CD4-positive, alpha-beta T cell treated with Interleukin-15 for 4 hours (primary cell): ENCODE measurements at regions not wholly inside any gene's neighbourhood (a gene's known extent, or its start where the extent isn't known, plus 50 kb on each side); places are given as distances from the start of the nearest gene placed in this dataset.

ENCODE experiments used
- DNase-seq: peaks from one replicate; pipeline ENCODE4 v3.0.0-alpha.2; 2020; ENCODE audit warnings: low spot score

DNA sequence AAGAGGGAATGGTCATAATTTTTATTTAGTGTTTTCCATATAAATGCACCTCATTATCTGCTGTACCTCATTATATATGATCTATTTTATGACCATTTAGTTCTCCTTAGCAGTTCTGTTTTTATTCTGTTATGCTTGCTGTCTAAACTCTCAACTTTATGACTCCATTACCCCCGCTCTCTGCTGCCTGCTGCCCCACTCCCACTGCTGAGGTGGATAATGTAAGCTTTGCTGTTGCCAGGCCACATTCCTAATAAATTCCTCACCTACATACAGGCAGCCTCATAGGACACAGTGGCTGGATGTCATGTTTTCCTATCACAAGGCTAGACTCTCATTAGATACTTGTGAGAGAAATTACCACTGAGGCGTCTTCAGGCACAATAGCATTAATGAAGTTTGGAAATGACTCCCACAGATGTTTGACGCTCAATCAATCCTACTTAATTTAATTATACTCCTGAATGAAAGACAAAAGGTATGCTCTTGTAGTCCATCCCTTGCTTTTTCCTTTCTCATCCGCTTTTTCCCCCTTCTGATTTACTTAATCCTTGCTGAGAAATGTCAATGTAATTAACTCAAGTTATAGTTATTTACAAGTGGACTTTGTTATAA, 497.5 kb upstream of the IGFBP7 start:
- DNase-seq: no peak

DNA sequence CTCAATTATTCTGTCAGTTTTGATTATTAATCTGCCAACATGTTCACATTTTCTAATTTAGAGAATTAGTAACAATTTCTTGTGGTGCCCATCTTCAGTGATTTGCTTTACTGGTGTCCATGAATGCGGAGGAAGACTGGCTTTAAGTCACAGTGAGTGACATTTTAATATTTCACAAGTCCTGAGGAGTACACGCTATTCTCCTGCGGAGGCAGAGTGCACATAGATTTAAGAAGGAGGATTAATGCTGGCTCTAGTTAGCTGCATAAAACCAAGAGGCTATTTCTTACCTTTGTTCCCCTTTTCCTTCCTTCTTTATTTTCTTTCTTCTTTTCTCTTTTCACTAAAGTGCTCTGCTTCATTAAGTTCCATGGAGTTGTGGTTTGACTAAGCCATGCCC, 495.2 kb upstream of the IGFBP7 start:
- DNase-seq: no peak

DNA sequence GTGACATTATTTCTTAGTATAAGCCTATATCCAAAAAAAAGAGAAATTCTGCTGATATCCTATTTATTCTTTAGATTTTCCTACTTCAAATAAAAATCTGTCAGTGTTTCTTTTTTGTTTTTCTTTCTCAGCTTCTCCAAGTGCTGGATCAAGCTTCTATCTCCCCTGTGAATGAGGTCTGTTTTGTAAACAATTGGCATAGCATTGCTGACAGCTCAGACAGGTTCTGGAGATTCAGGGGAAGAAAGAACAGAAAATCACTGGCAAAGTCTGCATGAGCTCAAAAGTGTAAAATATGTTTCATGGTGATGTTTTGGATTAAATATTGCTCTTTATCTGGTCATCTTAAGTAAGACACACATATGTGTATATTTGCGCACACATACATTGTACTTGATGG, 492.0 kb upstream of the IGFBP7 start:
- no peak for DNase-seq

DNA sequence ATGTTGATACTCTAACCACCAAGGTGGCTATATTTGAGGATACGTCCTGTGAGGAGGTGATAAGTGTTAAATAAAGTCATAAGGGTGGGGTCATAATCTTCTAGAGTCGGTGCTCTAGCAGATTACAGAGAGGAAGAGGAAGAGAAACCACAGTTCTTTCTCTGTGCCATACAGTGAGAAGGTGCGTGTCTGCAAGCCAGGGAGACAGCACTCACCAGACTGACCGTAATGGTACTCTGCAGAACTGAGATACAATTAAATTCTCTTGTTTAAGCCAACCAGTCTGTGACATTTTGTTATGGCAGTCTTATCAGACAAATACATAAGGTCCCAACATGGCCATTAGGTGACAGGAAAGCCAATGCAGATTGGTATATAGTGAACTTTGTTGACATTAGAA, 480.9 kb upstream of the IGFBP7 start:
- DNase-seq: no peak

DNA sequence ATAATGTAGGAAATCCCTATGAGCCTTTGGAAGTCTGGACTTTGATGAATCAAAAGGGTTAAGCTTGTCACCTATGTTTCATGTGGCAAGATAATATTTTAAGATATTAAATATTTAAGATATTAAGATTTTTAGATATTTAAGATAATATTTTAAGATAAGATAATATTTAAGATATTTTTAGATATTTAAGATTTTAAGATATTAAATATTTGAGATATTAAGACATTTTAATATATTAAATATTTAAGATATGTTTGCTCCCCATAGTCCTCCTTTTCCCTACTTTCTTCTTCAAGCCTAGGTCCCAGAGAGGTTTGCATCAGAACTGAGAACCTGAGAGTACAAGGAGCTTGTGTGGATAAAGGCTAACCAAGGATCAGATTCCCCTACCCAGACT, 478.4 kb upstream of the IGFBP7 start:
- no peak for DNase-seq

DNA sequence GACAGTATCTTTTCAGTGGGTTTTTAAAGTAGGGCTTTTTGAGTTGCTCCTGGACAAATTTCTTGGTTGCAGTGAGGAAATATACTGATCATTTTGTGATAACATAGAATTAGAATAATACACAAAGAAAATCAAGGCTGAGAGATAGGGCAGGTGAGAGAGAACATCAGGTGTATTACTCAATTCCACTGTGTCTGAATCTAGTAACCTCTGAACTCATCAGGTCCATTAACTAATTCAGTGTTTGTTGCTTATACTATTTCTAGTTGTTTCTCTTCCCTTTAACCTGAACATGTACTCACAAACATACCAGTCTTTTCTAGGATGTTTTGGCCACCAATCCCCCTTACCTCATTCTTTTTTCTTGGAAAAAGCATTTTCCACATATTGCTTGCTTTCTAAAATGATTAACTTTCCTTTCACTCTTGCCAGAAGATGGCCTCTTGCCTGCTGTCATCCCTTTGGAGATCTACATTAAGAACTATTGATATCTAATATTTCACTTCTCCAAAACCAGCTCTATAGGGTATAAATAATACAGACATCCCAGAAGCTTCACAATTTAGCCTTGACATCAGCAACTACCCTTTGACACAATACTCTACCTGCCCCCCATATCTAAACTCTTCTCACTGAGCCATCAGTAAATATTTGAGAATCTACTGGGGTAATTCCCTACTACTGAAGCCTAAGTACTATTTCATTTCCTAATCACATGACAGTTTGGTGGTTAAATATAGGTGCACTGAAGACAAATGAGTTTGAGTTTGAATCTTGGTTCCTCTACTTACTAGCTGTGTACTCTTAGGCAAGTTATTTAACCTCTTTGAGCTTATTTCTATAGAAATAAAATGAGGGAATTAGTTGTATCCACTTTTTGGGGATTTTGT, 470.8 kb upstream of the IGFBP7 start:
- DNase-seq: no peak

DNA sequence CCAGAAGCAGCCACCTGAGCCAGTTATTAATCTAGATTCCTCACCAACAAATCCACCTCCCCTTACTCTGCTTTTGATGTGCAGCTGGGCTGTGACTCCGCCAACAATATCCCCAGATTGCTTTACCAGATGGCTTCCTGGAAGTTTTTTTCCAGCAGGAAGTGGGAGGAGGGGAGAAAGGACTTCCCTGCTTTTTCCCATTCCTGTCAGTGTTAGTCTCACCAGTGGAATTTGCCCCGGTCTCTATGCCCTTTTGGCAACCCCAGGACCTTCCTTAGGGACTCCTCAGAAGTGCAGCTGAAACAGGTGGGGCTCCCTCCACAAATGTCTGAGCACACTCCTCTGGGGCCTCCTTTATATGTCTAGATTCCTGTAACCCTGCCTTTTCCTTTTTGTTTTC, 465.2 kb upstream of the IGFBP7 start:
- DNase-seq: no peak

DNA sequence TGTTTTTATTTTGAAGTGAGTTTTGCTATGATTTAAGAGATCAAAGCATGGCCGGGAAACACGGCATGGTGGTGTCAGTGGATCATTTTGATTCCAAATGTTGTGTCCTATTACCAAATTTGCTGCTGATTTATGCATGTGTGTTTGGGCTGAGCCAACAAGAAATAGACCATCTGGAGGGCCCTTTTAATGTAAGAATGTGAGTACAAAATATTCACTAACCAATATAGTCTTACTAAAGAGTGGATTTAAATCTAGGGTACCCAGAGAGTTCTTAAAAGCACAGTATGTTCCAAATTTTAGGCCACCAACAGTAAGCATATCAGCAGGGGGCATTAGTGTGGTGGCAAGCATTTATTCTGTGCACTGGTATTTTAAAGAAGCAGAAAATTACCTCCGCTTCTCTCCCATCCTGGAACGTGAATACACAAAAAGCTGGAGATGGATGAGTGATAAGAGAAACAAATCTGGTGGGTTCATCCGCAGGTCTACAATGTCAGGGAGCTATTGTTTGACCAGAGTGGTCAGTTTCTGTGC, 444.4 kb upstream of the IGFBP7 start:
- DNase-seq: no peak

DNA sequence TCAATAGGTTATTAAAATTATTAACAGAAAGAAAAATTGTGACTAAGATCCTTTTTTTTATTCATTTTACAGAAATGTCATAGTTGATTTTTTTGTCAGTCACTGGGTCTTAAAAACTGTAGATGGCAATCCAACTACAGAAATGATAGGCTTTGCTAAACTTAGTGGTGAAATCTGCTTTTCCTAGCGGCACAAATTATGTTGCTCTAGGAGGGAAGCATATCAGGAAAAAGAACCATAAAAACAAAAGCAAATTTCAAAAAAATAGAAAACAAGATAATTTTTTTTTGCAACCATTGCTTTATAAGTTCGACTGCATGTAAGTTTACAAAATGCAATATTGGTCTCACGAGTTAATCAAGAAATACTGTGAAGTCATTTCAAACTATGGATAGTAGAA, 443.5 kb upstream of the IGFBP7 start:
- no peak for DNase-seq

DNA sequence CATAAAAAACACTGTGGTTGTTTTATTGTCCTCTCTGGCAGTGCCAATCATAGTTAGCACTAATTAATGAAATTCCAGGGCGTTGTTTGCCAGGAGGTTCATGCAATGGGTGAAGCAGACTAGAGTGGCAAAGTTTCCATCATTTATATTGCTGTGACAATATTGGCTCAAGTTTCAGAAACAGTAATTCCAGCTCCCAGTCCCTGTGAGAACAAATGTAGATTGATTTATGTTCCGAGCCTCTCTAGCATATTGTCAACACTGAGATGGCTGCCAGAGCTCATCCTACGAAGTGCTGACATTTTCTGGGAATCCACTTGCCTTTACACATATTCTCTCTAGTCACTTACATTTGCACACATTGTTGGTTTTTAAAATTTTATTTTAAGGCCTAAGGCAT, 440.0 kb upstream of the IGFBP7 start:
- no peak for DNase-seq

DNA sequence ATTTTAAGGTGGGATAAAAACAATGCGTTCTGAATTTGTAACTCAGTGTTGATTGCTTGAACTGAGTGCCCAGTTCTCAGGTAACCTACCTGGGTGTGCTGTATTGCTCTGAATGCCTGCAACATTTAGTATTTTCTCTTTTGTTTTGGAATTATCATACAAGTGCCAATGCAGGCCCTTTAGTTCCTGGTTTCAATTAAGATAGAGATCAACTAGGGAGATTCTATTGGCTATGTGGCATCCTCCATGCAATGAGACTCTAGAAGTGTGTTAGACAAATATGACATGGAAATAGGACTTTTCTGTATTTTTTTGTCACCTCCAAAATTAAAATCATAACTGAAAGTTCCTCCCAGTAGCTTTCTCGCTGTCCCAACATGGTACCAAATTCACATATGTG, 438.7 kb upstream of the IGFBP7 start:
- no peak for DNase-seq

DNA sequence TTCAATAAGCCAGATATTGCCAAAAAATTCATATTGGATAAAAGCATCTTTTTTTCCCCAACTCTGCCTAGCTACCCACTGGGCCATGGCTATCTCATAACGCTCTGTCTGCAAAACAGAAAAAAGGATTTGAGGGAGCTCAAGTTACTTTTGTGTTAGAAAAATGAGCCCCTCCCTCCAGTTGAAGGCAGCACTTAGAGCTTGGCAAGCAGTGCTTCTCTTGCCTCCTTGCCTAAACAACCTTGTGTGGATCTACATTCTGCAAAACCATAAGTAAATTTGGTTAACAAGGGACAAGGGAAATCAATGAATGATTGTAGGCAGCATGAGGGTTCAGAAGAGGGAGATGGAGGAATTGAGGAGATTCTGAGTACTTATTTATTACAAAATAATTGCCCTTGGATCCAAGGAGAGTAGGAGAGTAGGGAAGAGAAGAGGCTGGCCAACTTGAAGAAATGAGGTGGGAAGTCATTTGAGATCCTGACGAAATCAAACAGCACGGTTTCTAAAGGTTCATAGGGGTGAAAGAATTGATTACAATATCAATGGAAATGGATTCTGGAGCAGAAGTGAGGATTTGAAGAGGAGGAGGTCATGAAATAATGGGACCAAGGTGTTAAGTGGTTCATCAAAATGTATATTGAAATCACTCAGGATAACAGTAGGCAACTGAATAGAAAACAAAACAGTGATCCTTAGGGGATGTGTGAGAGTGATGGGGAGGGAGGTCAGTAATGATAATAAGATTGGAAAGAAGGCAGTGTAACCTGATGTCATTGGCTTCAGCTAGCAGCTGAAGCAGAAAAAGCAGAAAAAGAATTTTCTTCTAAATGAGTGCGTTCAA, 434.8 kb upstream of the IGFBP7 start:
- DNase-seq: no peak

DNA sequence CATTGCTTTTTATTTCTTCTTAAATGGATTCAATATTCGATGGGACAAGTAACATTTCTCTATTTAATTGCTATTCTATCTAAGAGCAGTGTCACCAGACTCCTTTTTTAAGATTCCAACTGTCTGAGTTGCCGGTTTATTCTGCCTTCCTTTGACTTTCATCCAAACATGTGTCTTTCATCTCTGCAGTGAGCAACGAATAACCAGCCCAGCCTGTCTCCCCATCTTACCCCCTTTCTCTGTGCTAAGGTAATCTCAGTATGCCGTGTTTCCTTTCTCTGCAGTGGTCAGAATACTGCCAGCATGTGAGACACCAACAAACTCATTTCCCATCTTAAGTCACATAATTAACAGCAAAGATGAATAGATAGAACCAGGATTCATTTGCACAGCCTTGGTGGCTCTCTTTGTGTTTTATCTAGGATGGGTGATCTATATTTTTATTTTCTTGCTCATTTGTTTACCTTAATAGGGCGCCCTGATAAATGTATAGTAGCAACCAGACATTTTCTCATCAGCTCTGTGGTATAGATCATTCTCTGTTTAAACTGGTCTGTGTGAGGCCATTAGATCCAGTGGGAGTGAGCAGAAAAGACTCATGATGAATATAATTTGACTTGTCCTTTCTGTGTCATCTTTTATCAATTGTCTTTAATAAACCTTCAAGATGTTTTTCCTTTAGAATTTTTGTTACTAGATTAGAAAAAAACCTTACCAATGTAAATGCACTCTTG, 394.8 kb upstream of the IGFBP7 start:
- no peak for DNase-seq

DNA sequence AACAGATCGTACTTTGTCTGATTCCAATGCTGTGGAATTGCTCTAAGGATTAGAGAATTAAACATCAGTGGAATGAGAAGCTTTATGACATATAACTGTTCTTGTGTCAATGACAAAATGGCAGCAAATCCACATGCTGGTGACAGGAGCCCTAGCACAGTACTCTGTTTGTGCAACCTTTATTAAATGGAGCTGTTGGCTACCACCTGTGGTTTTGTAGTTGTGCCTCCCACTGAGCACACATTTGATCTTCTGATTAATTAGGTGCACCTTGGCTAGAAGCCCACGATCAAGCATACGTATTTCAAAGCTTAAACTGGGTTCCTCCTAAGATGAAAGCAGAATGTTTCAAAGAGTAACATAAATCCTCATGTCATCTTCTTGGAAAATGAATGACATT, 394.0 kb upstream of the IGFBP7 start:
- no peak for DNase-seq

DNA sequence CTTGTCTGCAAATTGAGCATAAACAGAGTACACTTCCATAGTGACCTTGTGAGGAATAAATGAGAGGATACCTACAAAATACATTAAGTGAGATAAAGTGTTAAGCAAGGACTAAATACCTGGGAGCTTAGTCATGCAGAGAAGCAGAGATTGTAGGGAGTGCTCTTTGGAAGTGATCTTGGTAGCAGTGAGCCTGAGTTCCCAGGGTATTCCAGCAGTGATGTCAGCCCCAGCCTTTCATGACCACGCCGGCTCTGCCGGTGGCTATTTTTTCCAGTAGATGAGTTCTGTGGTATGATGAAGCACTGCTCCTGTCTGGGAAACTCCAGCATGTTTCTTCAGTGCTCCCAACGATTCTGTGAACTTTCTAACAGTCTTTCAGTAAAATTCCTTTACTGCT, 391.5 kb upstream of the IGFBP7 start:
- DNase-seq: no peak

DNA sequence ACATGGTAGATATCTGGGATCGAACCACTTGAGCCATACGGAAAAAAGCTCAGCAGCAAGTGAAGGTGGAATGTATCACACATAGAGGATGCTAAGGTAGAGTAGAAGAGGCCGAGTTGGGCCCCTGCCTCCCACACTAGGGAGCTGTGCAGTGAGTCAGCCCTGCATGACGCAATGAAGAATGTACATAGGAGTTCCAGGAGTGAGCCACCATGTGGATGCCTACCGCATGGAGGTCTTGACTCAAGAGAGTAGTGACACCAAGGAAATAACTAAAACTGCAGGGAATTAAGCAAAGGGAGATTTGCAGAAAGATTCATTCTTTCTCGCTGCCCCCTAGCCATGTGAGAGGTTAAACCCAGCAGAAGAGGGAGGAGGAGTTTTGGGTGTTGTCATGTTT, 389.6 kb upstream of the IGFBP7 start:
- DNase-seq: no peak

DNA sequence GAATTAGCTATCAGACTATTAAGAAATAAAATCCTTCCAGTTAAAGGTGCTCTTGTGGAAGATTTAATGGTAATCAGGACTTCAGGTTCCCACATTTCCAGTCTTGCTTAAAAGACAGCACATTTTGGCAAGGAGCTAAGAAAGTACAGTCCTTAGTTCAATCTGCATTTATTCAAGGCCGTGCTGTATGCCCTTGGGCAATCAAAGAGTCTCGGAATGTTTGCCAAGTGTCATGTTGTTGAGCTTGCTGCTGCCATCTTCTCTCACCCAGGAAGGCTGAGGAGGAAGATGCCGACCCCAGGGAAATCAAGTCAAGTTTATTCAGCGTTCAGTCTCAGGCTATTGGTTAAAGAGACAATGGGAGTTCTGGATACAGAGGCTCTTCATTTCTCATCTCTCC, 388.1 kb upstream of the IGFBP7 start:
- DNase-seq: no peak

DNA sequence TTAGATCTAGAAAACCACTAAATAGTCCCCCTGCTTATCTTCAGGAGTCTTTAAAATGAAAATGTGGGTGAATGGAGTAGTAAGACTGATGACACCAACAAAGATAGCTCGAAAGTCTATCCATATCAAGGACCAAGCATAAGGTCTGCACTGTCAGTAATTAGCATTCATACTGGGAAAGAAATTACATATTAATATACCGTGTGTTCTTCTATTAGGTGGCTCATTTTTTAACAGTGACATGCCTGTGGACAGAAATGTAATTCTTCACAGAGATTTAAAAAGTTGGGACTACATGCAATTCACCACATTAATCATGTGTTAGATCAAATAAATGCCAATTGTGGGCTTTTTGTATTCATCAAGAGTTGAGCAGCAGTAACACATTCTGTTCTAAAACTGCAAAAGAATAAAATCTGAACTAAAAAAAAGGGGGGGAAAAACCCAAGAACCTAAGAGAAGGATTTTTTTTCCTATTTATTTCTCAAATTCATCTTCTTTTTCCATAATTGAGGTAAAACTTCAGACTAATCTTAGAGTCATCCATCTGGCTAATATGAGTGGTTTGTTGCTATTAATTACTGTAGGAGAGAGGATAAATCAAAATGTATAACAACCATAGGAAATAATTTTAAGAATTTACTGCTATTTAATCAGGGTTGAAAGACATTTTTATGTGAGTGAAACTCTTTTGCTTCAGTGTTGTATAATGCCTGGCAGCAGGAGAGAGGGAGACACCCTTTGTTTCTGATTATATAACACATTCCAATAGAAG, 386.7 kb upstream of the IGFBP7 start:
- no peak for DNase-seq

DNA sequence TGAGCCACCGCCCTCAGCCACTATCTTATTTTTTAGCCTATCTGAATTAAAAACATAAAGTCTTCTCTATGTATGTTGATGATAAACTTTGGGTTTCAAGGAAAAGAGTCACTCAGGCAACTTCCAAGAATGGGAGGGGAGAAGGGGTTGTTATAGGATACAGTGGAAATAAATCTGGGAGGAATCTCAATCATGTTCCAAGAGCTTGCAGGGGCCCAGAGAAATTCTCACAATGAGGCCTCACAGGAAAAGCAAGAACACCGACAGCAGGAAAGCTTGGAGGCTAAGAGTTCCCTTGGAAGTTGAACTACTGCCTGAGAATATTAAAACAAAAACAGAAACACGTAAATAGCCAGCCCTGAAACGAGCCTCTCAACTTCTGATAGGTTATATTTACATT, 384.6 kb upstream of the IGFBP7 start:
- DNase-seq: no peak

DNA sequence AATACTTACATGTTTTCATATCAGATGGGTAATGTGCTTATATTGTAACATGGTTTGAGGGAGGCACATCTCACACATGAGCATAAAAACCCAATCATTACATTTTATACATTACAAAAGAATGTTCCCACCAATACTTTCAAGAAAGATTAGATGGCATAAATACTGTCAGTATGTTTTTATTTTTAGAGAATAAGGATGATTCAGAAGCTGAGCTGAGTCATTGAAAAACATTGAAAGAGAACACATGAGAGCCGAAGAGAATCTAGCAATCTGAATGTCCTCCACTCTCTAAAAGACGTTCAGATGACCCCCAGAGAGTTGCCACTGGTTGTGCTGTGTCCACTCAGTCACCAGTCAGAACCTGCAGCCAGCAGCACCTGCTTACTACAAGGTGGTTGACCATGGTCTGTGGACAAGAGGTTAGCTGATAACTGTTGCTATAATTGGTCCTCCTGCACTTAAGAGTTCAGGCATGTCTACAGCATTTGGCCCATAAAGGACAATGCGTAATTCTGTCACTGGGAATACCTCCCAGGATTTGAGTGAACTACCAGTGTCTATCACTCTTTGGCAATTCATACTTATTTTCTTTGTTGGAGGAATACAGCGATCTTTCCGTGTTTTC, 382.2 kb upstream of the IGFBP7 start:
- DNase-seq: no peak

DNA sequence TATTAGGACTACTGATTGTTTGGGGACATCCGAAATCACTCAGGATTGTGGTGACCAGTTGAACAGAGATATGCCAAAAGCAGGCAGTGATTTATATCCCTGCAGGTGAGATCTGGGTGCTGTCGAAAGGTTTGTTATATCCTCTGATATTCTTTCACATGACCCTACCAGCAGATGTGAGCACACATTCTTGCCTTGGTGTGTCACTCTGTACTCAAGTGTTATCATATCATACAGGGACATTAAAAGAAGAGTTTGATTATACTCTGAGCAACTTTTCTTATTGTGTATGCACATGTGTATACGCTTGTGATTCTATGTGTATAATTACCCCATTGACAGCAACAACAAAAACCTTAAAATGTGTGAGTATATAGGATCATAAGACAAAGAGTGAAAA, 381.2 kb upstream of the IGFBP7 start:
- no peak for DNase-seq
